ENCODE measurements at regions not wholly inside any gene's neighbourhood (a gene's known extent, or its start where the extent isn't known, plus 50 kb on each side); places are given as distances from the start of the nearest gene placed in this dataset.
"Not testable (repeated sequence)": the region's sequence is repeated elsewhere in the genome, so short reads cannot be mapped to it uniquely, and the experiment has no call there.

DNA sequence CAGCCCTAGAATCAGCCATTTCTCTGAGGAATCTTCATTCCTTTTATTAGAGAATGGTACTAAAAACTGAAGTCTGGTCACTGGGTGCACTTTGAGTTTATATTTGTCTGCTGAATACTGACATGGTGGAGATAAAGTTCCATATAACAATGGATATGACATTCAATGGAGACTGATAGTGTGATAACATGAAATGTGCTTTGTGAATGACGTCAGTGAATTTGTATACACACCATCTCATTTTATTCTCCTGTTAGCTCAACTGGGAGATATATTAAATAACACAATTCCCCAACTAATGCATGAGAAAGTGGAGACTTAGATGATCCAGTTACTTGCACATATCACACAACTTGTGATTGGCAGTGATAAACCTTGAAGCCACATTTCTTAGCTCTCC lies 446.7 kb downstream of the DOK5 start:
- ChIA-PET POLR2A (ENCODE audit: unreplicated experiment) (no interaction called here), CTCF (no interaction called here)

DNA sequence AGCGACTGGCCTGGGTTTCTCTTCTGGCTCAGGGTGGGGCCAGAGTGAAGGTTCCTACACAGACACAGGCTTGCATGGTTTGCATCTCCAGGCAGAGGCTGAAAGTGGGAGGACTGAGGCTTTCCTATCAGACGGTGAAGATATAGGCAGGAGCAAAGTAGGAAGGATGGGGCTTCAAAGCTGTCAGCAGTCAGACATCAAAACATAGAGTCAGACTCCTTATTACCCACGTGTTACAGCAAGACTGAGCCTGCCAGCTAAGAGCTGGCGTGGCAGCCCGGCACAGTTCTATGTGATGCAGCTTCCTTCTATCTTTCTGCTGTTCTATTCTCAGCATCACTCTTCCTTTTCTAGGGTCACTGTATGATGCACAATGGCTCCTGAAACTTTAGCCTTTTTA lies 445.1 kb downstream of the DOK5 start:
- CTCF ChIA-PET, result no interaction called here
- no TSS peak for BruUV-seq (replicated peaks)

More for the DNA sequence above, 446.7 kb downstream of the DOK5 start:
- Histone ChIP-seq H3K27me3 (ENCODE audit: insufficient read depth, low read depth) (peaks cover 23% of the 10 kb centered on the region), H3K9me3 (ENCODE audit: insufficient read depth, low read depth) (no peaks in the 10 kb centered on the region), H4K20me1 (ENCODE audit: insufficient read depth) (no peaks in the 10 kb centered on the region), H3F3A (ENCODE audit: insufficient read depth, low read depth) (no peaks in the 10 kb centered on the region), H3K9me2 (ENCODE audit: insufficient read depth) (no peaks in the 10 kb centered on the region), H3K27ac (no peak overlapping the region), H2AFZ (no peak overlapping the region), H3K4me1 (replicated peaks; ENCODE audit: insufficient read depth) (no peaks in the 10 kb centered on the region), H3K4me2 (no peak overlapping the region), H3K36me3 (ENCODE audit: low read depth) (no peaks in the 10 kb centered on the region), H3K79me2 (ENCODE audit: low read depth) (no peaks in the 10 kb centered on the region), H3K4me3 (no peak overlapping the region)
- TF ChIP-seq EZH2 (IDR thresholded peaks at IDR 0.05; ENCODE audit: low read depth), result no peak
- TF ChIP-seq, protein P1, sequence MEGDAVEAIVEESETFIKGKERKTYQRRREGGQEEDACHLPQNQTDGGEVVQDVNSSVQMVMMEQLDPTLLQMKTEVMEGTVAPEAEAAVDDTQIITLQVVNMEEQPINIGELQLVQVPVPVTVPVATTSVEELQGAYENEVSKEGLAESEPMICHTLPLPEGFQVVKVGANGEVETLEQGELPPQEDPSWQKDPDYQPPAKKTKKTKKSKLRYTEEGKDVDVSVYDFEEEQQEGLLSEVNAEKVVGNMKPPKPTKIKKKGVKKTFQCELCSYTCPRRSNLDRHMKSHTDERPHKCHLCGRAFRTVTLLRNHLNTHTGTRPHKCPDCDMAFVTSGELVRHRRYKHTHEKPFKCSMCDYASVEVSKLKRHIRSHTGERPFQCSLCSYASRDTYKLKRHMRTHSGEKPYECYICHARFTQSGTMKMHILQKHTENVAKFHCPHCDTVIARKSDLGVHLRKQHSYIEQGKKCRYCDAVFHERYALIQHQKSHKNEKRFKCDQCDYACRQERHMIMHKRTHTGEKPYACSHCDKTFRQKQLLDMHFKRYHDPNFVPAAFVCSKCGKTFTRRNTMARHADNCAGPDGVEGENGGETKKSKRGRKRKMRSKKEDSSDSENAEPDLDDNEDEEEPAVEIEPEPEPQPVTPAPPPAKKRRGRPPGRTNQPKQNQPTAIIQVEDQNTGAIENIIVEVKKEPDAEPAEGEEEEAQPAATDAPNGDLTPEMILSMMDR (conservative IDR thresholded peaks at IDR 0.05), result no peak
- intact Hi-C loops (cut with micrococcal nuclease; ENCODE audit: unreplicated experiment), result no loop called here
- no TSS peak for BruUV-seq (replicated peaks)
- DNase-seq, result no peak

DNA sequence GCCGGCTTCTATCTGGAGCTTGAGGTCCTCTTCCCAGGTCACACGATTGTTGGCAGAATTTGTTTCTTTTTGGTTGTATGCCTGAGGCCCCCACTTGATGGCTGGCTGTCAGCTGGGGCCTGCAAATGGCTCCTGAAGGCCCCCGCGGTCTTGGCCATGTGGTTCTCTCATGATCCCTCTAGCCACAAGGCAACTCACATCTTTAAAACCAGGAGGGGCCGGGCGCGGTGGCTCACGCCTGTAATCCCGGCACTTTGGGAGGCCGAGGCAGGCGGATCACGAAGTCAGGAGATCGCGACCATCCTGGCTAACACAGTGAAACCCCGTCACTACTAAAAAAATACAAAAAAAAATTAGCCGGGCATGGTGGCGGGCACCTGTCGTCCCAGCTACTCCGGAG lies 443.6 kb downstream of the DOK5 start:
- H3K27me3 ChIP-seq (ENCODE audit: insufficient read depth, low read depth), result peaks cover 27% of the 10 kb centered on the region
- CTCF ChIA-PET; BruUV-seq (replicated peaks); H3K9me3 ChIP-seq (ENCODE audit: insufficient read depth, low read depth); H4K20me1 ChIP-seq (ENCODE audit: insufficient read depth); H3K9me2 ChIP-seq (ENCODE audit: insufficient read depth); H3F3A ChIP-seq (ENCODE audit: insufficient read depth, low read depth); H3K27ac ChIP-seq; DNase-seq; H3K79me2 ChIP-seq (ENCODE audit: low read depth); intact Hi-C loops (cut with micrococcal nuclease; ENCODE audit: unreplicated experiment); H3K36me3 ChIP-seq (ENCODE audit: low read depth); H2AFZ ChIP-seq; H3K4me3 ChIP-seq; POLR2A ChIA-PET (ENCODE audit: unreplicated experiment); H3K4me1 ChIP-seq (replicated peaks; ENCODE audit: insufficient read depth); H3K4me2 ChIP-seq: not testable (repeated sequence)

More for the DNA sequence above, 445.1 kb downstream of the DOK5 start:
- Histone ChIP-seq H3K9me3 (ENCODE audit: insufficient read depth, low read depth) (no peaks in the 10 kb centered on the region), H3K4me3 (no peak overlapping the region), H3K36me3 (ENCODE audit: low read depth) (no peaks in the 10 kb centered on the region), H3K4me1 (replicated peaks; ENCODE audit: insufficient read depth) (no peaks in the 10 kb centered on the region), H3K9me2 (ENCODE audit: insufficient read depth) (no peaks in the 10 kb centered on the region), H3K27me3 (ENCODE audit: insufficient read depth, low read depth) (peaks cover 23% of the 10 kb centered on the region), H3K27ac (no peak overlapping the region), H3K79me2 (ENCODE audit: low read depth) (no peaks in the 10 kb centered on the region), H3F3A (ENCODE audit: insufficient read depth, low read depth) (no peaks in the 10 kb centered on the region), H4K20me1 (ENCODE audit: insufficient read depth) (no peaks in the 10 kb centered on the region), H3K4me2 (no peak overlapping the region), H2AFZ (no peak overlapping the region)
- no peak for DNase-seq
- POLR2A ChIA-PET (ENCODE audit: unreplicated experiment), result no interaction called here
- TF ChIP-seq, protein P1 (conservative IDR thresholded peaks at IDR 0.05), result no peak
- no peak for TF ChIP-seq EZH2 (IDR thresholded peaks at IDR 0.05; ENCODE audit: low read depth)
- intact Hi-C loops (cut with micrococcal nuclease; ENCODE audit: unreplicated experiment), result no loop called here

DNA sequence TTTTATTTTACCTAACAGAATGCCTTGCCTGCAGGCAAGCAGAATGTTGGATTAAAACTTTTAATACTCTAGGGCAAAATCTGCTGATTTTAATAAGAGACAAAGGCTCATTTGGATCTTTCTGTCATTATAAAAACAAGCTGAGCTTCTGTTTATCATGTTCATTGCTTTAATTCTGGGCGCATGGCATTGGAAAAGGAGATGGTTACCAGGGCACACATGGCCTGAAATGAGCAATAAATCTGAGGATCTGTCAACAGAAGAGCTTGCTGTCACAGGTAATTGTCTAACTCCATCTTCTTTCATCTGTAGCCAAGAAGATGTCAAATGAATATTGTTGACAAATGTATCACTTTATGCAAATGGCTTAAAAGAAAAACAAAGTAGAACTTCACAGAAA lies 439.6 kb downstream of the DOK5 start:
- Histone ChIP-seq H3F3A (ENCODE audit: insufficient read depth, low read depth) (no peaks in the 10 kb centered on the region), H3K4me2 (no peak overlapping the region), H3K36me3 (ENCODE audit: low read depth) (no peaks in the 10 kb centered on the region), H3K9me3 (ENCODE audit: insufficient read depth, low read depth) (no peaks in the 10 kb centered on the region), H3K4me1 (replicated peaks; ENCODE audit: insufficient read depth) (no peaks in the 10 kb centered on the region), H3K27ac (no peak overlapping the region), H4K20me1 (ENCODE audit: insufficient read depth) (no peaks in the 10 kb centered on the region), H2AFZ (no peak overlapping the region), H3K27me3 (ENCODE audit: insufficient read depth, low read depth) (peaks cover 24% of the 10 kb centered on the region), H3K79me2 (ENCODE audit: low read depth) (no peaks in the 10 kb centered on the region), H3K4me3 (no peak overlapping the region), H3K9me2 (ENCODE audit: insufficient read depth) (no peaks in the 10 kb centered on the region)
- intact Hi-C loops (cut with micrococcal nuclease; ENCODE audit: unreplicated experiment), result no loop called here
- ChIA-PET POLR2A (ENCODE audit: unreplicated experiment) (no interaction called here), CTCF (no interaction called here)
- TF ChIP-seq EZH2 (IDR thresholded peaks at IDR 0.05; ENCODE audit: low read depth), result no peak
- TF ChIP-seq, protein P1 (conservative IDR thresholded peaks at IDR 0.05), result no peak
- no peak for DNase-seq
- no TSS peak for BruUV-seq (replicated peaks)

All from PC-9 (cell line).